Loucy (cell line): ENCODE measurements at regions not wholly inside any gene's neighbourhood (a gene's known extent, or its start where the extent isn't known, plus 50 kb on each side); places are given as distances from the start of the nearest gene placed in this dataset.

Experiments used
- H2AFZ ChIP-seq: fragments of 200-600 bp; sonication (generic); 2 replicates; pipeline ENCODE4 v1.6.0; 2016; ENCODE audit warnings: antibody characterized with exemption, mild to moderate bottlenecking, low read length, moderate library complexity
- H3F3A ChIP-seq: fragments of 200-600 bp; 2 replicates; pipeline ENCODE4 v1.6.0; 2016; ENCODE audit warnings: antibody characterized with exemption, low read depth, mild to moderate bottlenecking
- H3K27me3 ChIP-seq: fragments of 200-600 bp; sonication (generic); 2 replicates; pipeline ENCODE4 v1.6.1; 2014; ENCODE audit warnings: low read length, mild to moderate bottlenecking; ENCODE audit not compliant: insufficient read depth, poor library complexity, severe bottlenecking
- H3K36me3 ChIP-seq: fragments of 200-600 bp; sonication (generic); 2 replicates; pipeline ENCODE4 v1.6.1; 2016; ENCODE audit warnings: low read length; ENCODE audit not compliant: insufficient read depth
- H3K4me1 ChIP-seq: fragments of 200-600 bp; sonication (generic); 2 replicates; pipeline ENCODE4 v1.5.1; 2014; ENCODE audit warnings: low read length, mild to moderate bottlenecking; ENCODE audit not compliant: insufficient read depth, poor library complexity, severe bottlenecking
- H3K4me2 ChIP-seq: fragments of 200-600 bp; sonication (generic); 2 replicates; pipeline ENCODE4 v1.6.0; 2014; ENCODE audit warnings: antibody characterized with exemption, low read length, low read depth, mild to moderate bottlenecking; ENCODE audit not compliant: poor library complexity, severe bottlenecking
- H3K4me3 ChIP-seq: fragments of 200-600 bp; sonication (generic); 2 replicates; pipeline ENCODE4 v1.5.1; 2014; ENCODE audit warnings: low read length, mild to moderate bottlenecking, mixed read lengths; ENCODE audit not compliant: poor library complexity, severe bottlenecking
- H3K79me2 ChIP-seq: fragments of 200-600 bp; sonication (generic); 2 replicates; pipeline ENCODE4 v1.6.1; 2014; ENCODE audit warnings: low read length; ENCODE audit not compliant: insufficient read depth
- H3K9ac ChIP-seq: fragments of 200-600 bp; sonication (generic); 2 replicates; pipeline ENCODE4 v1.6.0; 2014; ENCODE audit warnings: mild to moderate bottlenecking, low read depth, low read length, moderate library complexity; ENCODE audit not compliant: poor library complexity, severe bottlenecking
- H3K9me2 ChIP-seq: fragments of 200-600 bp; sonication (generic); replicated peaks from 2 replicates; pipeline ENCODE4 v1.6.1; 2016; ENCODE audit warnings: low read depth, low read length, mixed read lengths
- H3K9me3 ChIP-seq: fragments of 200-600 bp; sonication (generic); 2 replicates; pipeline ENCODE4 v1.6.1; 2014; ENCODE audit warnings: mild to moderate bottlenecking, antibody characterized with exemption, low read length, low read depth; ENCODE audit not compliant: insufficient read depth
- H4K20me1 ChIP-seq: fragments of 200-600 bp; sonication (generic); 2 replicates; pipeline ENCODE4 v1.6.0; 2014; ENCODE audit warnings: antibody characterized with exemption, low read length, mild to moderate bottlenecking; ENCODE audit not compliant: insufficient read depth, poor library complexity, severe bottlenecking
- EZH2phosphoT487 ChIP-seq: fragments of 200-600 bp; IDR thresholded peaks from 2 replicates; pipeline ENCODE4 v1.6.1; 2018; ENCODE audit warnings: antibody characterized with exemption, mild to moderate bottlenecking, moderate library complexity, borderline replicate concordance
- TF ChIP-seq, protein P1 (sequence below): fragments of 200-600 bp; sonication (generic); conservative IDR thresholded peaks from 2 replicates; pipeline ENCODE4 v1.5.1; 2014; ENCODE audit warnings: mild to moderate bottlenecking, antibody characterized with exemption, low read length

DNA sequence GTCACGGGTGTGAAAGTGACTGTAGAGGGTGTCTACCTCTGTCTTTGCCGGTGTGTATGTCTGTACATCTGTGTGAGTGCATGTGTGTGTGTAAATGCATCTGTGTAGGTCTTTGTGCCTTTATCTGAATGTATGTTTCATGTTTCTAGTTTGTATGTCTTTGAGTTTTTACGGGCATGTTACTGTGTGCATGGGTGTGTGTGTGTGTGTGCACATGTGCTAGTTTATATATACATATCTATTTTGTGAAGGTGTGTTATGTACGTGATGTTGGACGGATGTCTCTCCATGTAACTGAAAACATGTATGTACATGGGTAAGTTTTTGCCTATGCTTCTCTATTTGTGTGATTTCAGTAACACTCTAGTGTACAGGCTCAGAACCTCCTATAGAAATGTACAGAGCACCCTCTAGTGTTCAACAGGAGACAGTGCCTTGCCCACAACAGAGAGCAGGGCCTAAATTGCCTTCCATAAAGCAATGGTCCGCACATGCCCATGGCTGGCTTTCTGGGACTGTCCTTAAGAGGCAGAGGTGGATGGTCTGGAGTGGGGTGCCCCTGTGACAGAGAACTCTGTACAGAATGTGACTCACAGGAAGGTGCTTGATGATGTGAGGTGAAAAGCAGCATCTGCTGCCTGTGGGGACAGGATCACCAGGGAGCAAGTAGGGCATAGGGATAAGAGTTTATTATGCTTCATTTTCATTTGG is 343.5 kb downstream of the RAPGEF2 start:
- Histone ChIP-seq H3K4me3 (no peak overlapping the region), H3K36me3 (no peaks in the 10 kb centered on the region), H3F3A (no peaks in the 10 kb centered on the region), H3K9ac (no peak overlapping the region), H3K4me1 (no peaks in the 10 kb centered on the region), H3K27me3 (peaks cover 5% of the 10 kb centered on the region), H4K20me1 (no peaks in the 10 kb centered on the region), H2AFZ (peak overlapping the region; percentile 40; the same call in 1 of the 2 replicates), H3K79me2 (no peaks in the 10 kb centered on the region), H3K4me2 (no peak overlapping the region), H3K9me2 (no peaks in the 10 kb centered on the region), H3K9me3 (no peaks in the 10 kb centered on the region)
- TF ChIP-seq EZH2phosphoT487: no peak
- TF ChIP-seq, protein P1, sequence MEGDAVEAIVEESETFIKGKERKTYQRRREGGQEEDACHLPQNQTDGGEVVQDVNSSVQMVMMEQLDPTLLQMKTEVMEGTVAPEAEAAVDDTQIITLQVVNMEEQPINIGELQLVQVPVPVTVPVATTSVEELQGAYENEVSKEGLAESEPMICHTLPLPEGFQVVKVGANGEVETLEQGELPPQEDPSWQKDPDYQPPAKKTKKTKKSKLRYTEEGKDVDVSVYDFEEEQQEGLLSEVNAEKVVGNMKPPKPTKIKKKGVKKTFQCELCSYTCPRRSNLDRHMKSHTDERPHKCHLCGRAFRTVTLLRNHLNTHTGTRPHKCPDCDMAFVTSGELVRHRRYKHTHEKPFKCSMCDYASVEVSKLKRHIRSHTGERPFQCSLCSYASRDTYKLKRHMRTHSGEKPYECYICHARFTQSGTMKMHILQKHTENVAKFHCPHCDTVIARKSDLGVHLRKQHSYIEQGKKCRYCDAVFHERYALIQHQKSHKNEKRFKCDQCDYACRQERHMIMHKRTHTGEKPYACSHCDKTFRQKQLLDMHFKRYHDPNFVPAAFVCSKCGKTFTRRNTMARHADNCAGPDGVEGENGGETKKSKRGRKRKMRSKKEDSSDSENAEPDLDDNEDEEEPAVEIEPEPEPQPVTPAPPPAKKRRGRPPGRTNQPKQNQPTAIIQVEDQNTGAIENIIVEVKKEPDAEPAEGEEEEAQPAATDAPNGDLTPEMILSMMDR: peak; percentile 91

DNA sequence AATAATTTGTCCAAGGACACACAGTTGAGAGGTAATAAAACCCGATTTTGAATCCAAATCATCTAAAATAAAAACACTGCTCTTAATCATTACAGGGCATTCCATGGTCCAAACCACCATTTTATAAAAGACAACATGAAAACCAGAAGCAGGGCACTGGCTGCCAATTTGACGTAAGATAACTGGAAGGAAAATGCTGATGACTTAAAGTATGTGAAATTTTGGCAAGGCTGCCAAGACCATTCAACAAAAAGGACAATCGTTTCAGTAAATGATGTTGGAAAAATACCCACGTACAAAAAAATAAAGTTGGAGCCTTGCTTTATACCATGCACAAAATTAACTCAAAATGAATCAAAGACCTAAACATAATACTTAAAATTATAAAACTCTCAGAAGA is 344.4 kb downstream of the RAPGEF2 start:
- no peaks in the 10 kb centered on the region for H3K36me3 ChIP-seq
- no peak overlapping the region for H3K4me2 ChIP-seq
- H3K9ac ChIP-seq: no peak overlapping the region
- H3F3A ChIP-seq: no peaks in the 10 kb centered on the region
- H3K4me1 ChIP-seq: no peaks in the 10 kb centered on the region
- no peak overlapping the region for H3K4me3 ChIP-seq
- peaks cover 1% of the 10 kb centered on the region for H3K27me3 ChIP-seq
- no peaks in the 10 kb centered on the region for H4K20me1 ChIP-seq
- no peaks in the 10 kb centered on the region for H3K9me3 ChIP-seq
- TF ChIP-seq EZH2phosphoT487: no peak
- TF ChIP-seq, protein P1: no peak
- no peak overlapping the region for H2AFZ ChIP-seq
- no peaks in the 10 kb centered on the region for H3K79me2 ChIP-seq
- no peaks in the 10 kb centered on the region for H3K9me2 ChIP-seq

DNA sequence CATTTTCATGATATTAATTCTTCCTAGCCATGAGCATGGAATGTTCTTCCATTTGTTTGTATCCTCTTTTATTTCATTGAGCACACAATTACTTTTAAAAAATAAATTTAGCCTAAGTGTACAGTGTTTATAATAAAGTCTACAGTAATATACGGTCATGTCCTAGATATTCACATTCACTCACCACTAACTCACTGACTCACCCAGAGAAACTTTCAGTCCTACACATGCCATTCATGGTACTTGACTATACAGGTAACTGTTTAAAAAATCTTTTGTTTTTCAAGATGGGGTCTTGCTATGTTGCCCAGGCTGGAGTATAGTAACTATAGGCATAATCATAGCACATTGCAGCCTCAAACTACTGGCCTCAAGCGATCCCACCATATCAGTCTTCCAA is 348.1 kb downstream of the RAPGEF2 start:
- Histone ChIP-seq H3K9me3 (no peaks in the 10 kb centered on the region), H3K9me2 (no peaks in the 10 kb centered on the region), H4K20me1 (no peaks in the 10 kb centered on the region), H3F3A (no peaks in the 10 kb centered on the region), H3K4me3 (no peak overlapping the region), H3K9ac (no peak overlapping the region), H3K4me1 (no peaks in the 10 kb centered on the region), H3K36me3 (no peaks in the 10 kb centered on the region), H3K4me2 (no peak overlapping the region), H2AFZ (no peak overlapping the region), H3K27me3 (no peaks in the 10 kb centered on the region), H3K79me2 (no peaks in the 10 kb centered on the region)
- no peak for TF ChIP-seq EZH2phosphoT487
- TF ChIP-seq, protein P1: no peak
